GM19397 (cell line): ENCODE measurements at regions not wholly inside any gene's neighbourhood (a gene's known extent, or its start where the extent isn't known, plus 50 kb on each side); places are given as distances from the start of the nearest gene placed in this dataset.
"Not testable (repeated sequence)": the region's sequence is repeated elsewhere in the genome, so short reads cannot be mapped to it uniquely, and the experiment has no call there.

Experiments
- ATAC-seq: cut with Tn5 transposase; IDR thresholded peaks from one replicate; pipeline ENCODE4 v1.9.1; 2021; ENCODE audit warnings: mild to moderate bottlenecking, moderate library complexity; ENCODE audit not compliant: unreplicated experiment

DNA sequence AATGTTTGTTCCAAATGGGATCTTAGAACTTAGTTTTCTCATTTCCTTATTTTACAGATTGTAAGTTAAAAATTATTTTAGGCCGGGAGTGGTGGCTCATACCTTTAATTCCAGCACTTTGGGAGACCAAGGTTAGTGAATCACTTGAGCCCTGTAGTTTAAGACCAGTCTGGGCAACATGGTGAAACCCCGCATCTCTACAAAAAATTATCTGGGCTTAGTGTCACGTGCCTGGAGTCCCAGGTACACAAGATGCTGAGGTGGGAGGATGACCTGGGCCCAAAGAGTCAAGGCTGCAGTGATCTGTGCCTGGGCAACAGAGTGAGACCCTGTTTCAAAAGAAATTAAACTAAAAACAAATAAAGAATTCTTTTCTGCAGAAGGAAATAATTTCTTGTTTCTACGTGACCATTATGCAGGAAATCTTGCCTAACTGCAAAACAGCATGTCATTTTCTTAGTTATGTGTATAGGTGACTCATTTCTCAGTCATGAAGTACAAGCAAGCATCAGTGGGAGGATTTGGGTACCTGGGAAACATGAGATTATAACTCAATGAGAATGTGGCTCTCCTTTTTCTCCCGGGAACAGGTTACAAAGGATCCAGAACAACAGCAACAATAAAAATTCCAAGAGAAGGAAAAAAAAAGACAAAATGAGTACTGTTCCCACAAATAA is 375.1 kb upstream of the ST8SIA4 start:
- ATAC-seq: no peak

- ATAC-seq: no peak
These were observed 368.9 kb upstream of the ST8SIA4 start for GRCh38 chr5:101271945-101272344.

GRCh38 chr5:101271416-101271815 is 368.3 kb upstream of the ST8SIA4 start:
- ATAC-seq: no peak

GRCh38 chr5:101260857-101261256 is 357.8 kb upstream of the ST8SIA4 start:
- ATAC-seq: no peak

GRCh38 chr5:101253096-101253495 is 350.0 kb upstream of the ST8SIA4 start:
- no peak for ATAC-seq

DNA sequence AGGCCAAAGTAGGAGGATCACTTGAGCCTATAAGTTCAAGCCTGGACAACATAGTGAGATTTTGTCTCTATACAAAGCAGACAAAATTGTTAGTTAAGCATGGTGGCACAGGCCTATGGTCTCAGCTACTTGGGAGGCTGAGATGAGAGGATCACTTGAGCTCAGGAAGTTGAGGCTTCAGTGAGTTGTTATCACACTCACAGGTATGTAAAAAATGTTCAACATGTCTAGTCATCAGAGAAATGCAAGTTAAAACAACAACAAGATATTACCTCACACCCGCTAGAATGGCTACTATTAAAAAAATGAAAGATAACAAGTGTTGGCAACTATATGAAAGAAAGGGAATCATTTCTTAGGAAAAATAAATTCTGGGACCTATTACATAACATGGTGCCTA is 341.5 kb upstream of the ST8SIA4 start:
- no peak for ATAC-seq

GRCh38 chr5:101212942-101213514 is 309.9 kb upstream of the ST8SIA4 start:
- ATAC-seq: no peak

GRCh38 chr5:101206534-101206933 is 303.5 kb upstream of the ST8SIA4 start:
- no peak for ATAC-seq

DNA sequence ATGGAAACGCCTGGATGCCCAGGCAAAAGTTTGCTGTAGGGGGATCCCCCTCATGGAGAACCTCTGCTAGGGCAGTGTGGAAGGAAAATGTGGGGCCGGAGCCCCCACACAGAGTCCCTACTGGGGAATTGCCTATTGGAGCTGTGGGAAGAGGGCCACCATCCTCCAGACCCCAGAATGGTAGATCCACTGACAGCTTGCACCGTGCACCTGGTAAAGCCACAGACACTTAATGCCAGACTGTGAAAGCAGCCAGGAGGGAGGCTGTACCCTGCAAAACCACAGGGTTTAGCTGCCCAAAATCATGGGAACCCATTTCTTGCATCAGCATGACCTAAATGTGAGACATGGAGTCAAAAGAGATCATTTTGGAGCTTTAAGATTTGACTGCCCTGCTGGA is 302.0 kb upstream of the ST8SIA4 start:
- ATAC-seq: not testable (repeated sequence)

DNA sequence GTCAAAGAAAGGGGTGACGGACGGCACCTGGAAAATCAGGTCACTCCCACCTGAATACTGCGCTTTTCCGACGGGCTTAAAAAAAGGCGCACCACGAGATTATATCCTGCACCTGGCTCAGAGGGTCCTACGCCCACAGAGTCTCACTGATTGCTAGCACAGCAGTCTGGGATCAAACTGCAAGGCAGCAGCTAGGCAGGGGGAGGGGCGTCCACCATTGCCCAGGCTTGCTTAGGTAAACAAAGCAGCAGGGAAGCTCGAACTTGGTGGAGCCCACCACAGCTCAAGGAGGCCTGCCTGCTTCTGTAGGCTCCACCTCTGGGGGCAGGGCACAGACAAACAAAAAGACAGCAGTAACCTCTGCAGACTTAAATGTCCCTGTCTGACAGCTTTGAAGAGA is 277.3 kb upstream of the ST8SIA4 start:
- not testable (repeated sequence) for ATAC-seq

- ATAC-seq: no peak
These were observed 273.5 kb upstream of the ST8SIA4 start for GRCh38 chr5:101176605-101177004.

- no peak for ATAC-seq
These were observed 271.9 kb upstream of the ST8SIA4 start for GRCh38 chr5:101174981-101175380.

DNA sequence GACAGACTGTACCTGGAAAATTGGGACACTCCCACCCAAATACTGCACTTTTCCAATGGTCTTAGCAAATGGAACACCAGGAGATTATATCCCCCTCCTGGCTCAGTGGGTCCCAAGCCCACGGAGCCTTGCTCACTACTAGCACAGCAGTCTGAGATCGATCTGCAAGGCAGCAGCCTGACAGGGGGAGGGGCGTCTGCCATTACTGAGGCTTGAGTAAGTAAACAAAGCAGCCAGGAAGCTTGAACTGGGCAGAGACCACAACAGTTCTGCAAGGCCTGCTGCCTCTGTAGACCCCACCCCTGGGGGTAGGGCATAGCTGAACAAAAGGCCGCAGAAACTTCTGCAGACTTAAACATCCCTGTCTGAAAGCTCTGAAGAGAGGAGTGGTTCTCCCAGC is 260.0 kb upstream of the ST8SIA4 start:
- ATAC-seq: no peak

DNA sequence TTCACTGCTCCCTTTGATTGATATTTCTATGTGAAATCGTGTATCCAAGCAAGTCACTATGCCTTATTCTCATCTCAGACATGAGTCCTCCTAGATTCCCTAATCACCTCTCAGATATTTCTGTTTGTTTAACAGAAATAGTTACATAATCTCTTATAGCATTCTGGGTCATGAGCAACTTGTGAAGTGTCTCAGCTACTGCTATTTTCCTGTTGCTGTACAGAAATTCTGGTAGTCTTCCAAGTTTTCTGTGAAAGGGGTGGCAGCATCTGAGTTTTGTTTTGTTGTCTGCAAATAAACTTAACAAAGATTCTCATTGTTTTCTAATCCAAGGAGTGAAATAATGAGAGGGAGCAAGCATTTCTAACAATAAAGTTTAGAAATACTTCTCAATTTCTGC is 256.9 kb upstream of the ST8SIA4 start:
- no peak for ATAC-seq

GRCh38 chr5:101159006-101159405 is 255.9 kb upstream of the ST8SIA4 start:
- no peak for ATAC-seq

- ATAC-seq: no peak
These were observed 250.4 kb upstream of the ST8SIA4 start for GRCh38 chr5:101153526-101153925.

GRCh38 chr5:101143526-101143925 is 240.4 kb upstream of the ST8SIA4 start:
- no peak for ATAC-seq

GRCh38 chr5:101142102-101142501 is 239.0 kb upstream of the ST8SIA4 start:
- no peak for ATAC-seq

- no peak for ATAC-seq
These were observed 233.4 kb upstream of the ST8SIA4 start for GRCh38 chr5:101136454-101136853.

DNA sequence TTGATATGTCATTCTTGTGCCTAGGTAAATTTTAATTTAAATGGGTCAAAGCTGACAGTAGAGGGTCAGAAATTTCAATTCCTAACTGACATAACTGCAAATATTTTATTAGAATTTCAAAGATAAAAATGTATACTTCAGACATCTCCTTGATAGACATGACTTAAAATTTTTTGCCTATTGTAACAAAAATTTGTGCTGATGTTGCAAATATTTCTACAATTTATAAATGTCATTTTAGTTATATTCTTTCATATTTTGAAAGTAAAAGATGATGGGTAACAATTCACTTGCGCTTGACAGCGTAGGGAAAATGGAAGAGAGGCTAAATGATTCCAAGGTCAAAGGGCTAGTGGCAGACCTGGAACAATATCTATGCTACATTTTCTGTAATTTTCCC is 220.3 kb upstream of the ST8SIA4 start:
- no peak for ATAC-seq

DNA sequence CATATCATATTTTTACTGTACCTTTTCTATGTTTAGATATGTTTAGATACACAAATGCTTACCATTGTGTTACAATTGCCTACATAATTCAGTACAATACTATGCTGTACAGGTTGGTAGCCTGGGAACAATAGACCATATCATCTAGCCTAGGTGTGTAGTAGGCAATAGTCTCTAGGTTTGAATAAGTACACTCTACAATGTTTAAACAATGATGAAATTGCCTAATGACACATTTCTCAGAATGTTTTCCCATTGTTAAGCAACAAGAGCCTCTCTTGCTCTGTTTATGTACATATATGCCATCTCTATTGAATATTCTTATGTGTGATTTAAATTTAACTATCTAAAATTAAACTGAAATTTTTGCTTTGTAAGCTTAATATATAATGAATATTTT is 209.6 kb upstream of the ST8SIA4 start:
- no peak for ATAC-seq

DNA sequence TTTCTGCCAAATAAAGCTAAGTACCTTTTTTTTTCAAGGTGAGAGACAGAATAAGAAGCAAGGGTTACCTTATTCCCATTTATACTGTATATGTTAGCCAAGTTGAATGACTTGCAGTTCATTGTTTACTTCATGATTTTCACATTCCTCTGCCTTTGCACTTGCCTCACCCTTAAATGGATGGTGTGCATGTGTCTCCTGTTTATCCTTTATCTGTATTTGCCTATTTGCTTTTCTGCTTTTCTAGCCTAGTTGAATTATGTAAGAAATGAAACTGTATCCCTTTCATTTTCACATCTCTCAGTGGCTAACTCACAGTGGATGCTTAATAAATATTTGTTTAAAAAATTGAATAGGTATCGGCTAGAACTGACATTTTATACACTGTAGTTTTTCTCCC is 200.8 kb upstream of the ST8SIA4 start:
- no peak for ATAC-seq

DNA sequence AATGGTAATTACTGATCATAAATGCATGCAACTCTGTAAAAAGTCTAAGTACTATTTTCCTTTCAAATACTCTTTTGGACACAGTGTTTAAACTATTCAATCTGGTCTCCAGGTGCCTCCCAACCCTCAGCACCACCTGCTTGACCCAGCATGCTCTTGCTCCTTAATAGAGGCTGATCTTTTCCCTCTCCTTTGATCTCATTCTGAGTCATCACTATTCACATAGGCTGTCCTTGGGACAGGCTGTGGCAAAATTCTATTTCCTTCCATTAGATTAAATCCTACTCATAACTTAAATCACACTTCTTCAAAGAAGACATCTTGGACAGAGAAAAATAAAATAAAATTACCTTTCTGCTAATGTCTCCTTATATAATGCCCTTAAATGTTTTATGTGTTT is 199.4 kb upstream of the ST8SIA4 start:
- no peak for ATAC-seq
